ENCODE measurements at regions not wholly inside any gene's neighbourhood (a gene's known extent, or its start where the extent isn't known, plus 50 kb on each side); places are given as distances from the start of the nearest gene placed in this dataset.
"Not testable (repeated sequence)": the region's sequence is repeated elsewhere in the genome, so short reads cannot be mapped to it uniquely, and the experiment has no call there.

DNA sequence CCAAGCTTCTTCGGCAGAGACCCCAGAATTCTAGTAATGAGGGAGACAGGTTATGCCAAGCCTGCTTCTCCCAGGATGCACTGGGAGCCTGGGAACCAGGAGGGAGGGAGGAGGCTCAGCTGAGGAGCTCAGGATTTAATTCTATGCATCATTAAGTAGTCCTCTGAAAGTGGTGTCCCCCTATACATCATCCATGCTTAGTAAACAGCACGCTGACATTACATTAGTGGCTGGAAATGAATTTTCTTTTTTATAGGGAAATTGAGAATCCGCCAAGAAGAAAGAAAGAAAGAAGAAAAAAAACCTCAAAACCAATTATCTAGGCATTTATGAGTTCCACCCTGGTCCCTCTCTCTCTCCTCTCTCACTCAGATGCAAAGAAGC lies 63.1 kb upstream of the PAX8 start:
- not testable (repeated sequence) for TF ChIP-seq POLR2AphosphoS5, POLR2A (IDR thresholded peaks at IDR 0.05)
- TF ChIP-seq, protein P1, sequence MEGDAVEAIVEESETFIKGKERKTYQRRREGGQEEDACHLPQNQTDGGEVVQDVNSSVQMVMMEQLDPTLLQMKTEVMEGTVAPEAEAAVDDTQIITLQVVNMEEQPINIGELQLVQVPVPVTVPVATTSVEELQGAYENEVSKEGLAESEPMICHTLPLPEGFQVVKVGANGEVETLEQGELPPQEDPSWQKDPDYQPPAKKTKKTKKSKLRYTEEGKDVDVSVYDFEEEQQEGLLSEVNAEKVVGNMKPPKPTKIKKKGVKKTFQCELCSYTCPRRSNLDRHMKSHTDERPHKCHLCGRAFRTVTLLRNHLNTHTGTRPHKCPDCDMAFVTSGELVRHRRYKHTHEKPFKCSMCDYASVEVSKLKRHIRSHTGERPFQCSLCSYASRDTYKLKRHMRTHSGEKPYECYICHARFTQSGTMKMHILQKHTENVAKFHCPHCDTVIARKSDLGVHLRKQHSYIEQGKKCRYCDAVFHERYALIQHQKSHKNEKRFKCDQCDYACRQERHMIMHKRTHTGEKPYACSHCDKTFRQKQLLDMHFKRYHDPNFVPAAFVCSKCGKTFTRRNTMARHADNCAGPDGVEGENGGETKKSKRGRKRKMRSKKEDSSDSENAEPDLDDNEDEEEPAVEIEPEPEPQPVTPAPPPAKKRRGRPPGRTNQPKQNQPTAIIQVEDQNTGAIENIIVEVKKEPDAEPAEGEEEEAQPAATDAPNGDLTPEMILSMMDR (IDR thresholded peaks at IDR 0.05) = not testable (repeated sequence)
